Ramos (cell line): ENCODE measurements at regions not wholly inside any gene's neighbourhood (a gene's known extent, or its start where the extent isn't known, plus 50 kb on each side); places are given as distances from the start of the nearest gene placed in this dataset.
"Not testable (repeated sequence)": the region's sequence is repeated elsewhere in the genome, so short reads cannot be mapped to it uniquely, and the experiment has no call there.

Source experiments
- in situ Hi-C: fragments of 300-500 bp; cut with MboI; formaldehyde crosslinking; loops from one replicate; pipeline ENCODE4 v1.14.3; 2022; ENCODE audit warnings: low sequenced_read_pairs; ENCODE audit not compliant: unreplicated experiment

DNA sequence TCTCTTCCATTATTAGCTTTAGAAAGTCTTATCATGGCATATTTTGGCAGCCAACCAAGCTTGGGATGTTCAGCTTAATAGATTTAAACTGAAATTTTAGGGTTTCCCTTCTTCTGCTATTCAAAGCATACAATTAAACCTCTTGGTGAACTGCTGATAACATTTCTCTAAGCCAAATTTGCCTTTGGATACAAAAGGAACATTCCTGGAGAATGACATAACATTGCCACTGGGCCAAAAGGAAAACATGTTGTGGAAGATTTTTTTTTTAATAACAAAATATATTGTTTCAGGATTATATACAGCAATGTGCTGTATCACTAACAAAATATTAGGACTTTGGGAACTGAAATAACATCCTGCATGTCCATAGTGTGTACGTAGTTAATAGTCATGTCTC is 215.1 kb upstream of the TBX18 start:
- in situ Hi-C loops: no loop called here

DNA sequence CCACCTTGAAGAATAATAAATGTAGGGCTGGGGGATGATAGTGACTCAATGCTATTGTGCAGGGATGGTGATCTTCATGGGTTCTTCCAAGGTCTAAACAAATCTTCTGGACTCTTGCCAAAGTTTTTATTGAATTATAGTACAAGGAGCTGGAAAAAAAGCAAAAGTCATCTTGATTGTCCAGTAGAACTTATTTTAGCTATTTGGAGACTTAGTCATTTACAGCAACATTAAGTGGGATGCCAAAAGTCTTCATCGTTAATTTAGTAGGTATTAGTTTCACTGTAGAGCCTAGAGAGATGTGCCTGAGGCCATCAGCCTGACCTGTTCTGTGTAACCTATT is 212.9 kb upstream of the TBX18 start:
- in situ Hi-C loops: no loop called here

DNA sequence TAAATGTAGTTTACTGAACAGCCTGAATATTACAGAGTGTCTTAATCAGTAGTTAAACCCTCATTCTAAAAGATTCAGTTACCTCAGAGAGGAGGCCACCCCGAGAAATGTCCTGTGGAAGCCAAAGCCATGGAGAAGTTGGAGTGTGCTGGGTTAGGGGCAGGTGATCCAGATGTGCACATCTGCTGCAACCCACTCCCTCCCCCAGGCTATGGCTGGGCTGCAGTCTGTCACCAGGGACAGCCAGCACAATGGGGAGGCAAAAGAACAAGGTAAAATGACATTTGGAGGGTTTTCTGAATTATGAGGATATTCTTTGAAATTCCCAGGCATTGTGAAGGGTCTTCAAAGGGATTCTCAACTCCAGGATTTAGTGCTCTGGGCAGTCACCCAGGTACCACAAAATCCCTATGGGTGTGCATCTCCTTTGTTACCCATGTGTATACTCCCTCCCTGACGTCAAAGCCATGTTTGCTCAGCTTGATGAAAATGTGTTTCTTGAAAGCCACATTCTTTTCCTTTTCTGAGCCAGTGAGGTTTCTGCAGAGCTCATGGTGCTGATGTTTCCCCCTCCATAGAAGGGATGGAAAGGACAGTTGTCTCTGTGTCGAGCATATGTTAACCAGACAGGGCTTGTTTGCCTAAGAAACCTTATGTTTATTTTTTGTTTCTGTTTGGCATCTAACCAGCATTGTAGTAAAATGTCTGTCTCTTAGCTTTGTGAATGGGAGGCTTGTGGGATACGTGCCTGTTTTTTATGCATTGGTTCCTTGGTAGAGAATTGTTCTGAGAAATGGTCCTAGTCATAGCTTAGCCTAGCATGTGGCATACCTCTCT is 212.3 kb upstream of the TBX18 start:
- in situ Hi-C loops: no loop called here

DNA sequence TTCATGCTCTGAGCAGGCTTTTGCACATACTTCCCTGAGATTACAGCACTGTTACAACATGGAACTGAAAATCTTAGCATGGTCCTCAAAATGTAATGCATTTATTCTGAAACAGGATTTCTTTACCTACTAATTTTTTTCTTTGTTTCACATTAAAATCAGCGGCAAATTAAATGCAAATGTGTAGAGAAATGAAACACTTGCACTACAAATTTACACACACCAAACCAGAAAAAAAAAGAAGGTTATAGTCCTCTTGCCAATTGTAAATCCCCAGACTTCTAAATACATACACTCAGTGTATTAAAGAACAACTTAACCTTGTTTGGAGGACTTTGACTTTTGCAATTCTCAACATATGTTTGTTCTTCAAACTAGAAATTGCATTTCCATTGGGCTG is 210.9 kb upstream of the TBX18 start:
- in situ Hi-C loops: no loop called here

DNA sequence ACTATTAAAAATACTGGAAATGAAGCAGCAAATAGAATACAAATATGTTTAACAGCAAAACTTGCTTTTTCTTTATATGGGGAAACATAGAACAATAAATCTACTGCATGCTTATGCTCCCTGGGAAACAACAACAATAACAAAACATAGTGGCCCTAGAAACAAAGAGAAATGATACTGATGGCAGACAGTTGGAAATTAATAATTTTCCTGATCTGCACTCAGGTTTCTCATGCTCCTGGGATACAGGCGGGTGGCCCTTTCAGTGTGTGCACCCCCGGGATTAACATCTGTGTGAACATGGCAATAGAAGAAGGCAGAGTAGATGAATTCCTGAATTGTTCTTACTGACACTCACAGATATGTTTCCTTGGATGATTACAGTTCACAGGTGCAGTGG is 209.2 kb upstream of the TBX18 start:
- in situ Hi-C loops: no loop called here

DNA sequence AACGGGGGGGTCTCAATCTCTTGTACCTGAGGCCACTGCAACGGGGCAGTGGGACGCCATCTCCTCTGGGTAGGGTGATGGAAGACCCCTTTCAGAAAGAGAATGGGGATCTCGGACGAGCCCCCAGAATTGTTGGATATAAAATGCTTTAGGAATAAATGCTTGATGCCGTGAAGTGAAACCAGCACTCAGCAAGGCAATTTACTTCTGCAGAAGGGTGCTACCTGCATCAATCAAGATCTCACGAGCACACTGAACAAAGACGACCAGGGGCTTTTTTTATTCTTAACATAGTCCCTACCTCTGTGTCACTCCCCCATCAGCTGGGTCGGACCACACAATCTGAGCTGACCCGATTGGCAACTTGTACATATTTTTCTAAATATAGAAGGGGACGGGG is 203.6 kb upstream of the TBX18 start:
- in situ Hi-C loops: no loop called here

DNA sequence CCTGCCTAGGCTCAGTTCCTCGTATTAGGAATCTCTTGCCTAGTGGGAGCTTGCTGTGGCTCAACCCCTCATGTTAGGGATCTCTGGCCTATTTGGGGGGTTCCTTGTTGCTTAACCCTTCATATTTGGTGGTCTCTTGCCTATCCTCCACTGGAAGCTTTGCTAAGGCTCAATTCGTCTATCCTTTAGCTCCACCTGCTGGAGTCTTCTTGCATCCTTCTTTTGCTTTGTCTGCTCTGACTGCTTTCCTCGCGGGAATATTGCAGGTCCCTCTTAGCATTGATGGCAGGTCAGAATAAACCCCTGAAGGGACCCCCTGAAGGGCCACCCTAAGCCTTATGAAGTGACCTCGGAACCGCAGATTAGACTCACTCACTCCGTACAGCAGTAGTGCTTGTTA is 203.0 kb upstream of the TBX18 start:
- in situ Hi-C loops: no loop called here

DNA sequence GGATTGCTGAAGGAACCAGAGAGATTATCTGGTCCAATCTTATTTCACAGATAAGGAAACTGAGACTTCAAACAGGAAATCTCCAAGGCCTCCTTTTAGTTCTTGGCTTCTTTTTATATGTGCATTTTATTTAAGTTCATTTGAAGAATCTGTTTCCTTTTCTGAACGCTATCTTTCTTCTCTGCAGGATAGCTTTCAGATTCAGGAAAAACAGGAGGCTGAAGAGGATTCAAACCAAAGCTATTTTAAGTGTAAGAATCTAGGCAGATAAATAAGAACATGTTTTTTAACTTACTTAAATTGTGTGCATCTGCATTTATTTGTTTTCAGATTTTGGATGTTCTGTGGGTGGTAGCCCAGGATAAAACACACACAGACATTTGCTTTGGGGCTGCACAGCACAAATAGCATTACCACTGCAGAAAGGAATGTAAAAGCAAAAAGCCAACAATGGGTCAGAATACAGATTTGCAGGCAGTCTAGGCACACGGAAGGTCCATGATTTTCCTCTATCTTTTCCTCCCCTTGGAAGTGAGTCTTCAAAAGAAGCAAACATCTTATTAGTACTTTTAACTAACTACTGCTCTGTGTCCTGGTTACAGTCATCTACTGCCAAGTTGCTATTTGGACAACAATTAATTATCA is 188.8 kb upstream of the TBX18 start:
- in situ Hi-C loops: no loop called here

DNA sequence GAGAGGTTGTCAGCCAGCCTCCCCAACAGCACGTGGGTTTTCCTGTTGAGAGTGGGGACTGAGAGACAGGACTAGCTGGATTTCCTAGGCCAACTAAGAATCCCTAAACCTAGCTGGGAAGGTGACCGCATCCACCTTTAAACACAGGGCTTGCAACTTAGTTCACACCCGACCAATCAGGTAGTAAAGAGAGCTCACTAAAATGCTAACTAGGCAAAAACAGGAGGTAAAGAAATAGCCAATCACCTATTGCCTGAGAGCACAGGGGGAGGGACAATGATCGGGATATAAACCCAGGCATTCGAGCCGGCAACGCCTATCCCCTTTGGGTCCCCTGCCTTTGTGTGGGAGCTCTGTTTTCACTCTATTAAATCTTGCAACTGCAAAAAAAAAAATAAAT is 180.5 kb upstream of the TBX18 start:
- in situ Hi-C loops: not testable (repeated sequence)

DNA sequence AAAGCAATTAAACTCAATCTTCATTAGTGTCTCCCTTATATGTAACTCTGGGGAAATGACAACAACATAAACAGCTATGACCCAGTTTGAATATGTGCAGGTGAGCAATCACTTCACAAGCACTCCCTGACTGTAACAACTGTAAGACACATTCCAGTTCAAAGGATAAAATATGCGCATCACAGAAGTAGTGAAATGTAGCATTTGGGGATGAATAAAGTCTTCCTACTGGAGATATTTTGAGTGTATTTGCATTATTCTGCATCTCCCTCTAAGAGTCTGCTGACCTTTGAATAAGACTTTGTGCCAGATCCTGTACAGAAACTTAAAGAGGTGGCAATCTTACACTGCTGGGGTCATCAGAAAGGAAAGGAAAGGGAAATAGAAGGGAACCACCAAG is 179.5 kb upstream of the TBX18 start:
- in situ Hi-C loops: no loop called here

DNA sequence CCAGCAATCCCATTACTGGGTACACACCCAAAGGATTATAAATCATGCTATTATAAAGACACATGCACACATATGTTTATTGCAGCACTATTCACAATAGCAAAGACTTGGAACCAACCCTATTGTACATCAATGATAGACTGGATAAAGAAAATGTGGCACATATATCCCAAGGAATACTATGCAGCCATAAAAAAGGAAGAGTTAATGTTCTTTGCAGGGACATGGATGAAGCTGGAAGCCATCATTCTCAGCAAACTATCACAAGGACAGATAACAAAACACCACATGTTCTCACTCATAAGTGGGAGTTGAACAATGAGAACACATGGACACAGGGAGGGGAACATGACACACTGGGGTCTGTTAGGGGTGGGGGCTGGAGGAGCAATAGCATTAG is 177.2 kb upstream of the TBX18 start:
- in situ Hi-C loops: not testable (repeated sequence)

DNA sequence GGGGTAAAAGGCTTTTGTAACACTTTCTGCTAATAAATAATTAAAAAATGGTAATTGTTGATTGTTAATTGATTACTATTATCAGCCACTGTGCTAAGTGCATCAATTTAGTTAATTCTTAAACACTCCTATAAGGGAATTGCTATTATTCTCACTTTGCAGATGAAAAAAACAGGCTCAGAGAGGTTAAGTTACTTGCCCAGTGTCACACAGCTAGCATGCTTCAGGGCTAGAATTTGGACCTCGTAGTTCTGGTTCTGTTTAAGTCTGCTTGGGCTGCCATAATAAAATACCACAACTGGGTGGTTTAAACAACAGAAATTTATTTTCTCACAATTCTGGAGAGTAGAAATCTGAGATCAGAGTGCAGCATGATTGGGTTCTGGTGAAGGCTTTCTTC is 164.8 kb upstream of the TBX18 start:
- in situ Hi-C loops: no loop called here

DNA sequence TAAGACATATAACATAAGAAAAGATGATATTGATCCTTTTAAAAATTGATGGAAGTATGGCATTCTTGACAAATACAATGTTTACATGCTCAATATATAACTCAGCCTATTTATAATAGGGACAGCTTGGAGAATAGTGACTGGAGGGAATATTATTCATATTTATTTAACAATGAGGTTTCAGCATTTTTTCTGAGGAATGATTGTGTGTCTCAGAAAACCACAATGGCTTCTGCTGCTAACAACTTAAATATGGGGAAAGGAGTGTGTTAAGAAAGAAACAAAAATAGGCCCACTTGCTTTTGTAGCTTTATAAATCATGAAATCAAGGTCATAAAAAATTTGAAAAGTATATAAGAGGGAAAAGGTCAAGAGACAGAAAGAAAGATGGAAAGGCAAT is 163.2 kb upstream of the TBX18 start:
- in situ Hi-C loops: no loop called here

DNA sequence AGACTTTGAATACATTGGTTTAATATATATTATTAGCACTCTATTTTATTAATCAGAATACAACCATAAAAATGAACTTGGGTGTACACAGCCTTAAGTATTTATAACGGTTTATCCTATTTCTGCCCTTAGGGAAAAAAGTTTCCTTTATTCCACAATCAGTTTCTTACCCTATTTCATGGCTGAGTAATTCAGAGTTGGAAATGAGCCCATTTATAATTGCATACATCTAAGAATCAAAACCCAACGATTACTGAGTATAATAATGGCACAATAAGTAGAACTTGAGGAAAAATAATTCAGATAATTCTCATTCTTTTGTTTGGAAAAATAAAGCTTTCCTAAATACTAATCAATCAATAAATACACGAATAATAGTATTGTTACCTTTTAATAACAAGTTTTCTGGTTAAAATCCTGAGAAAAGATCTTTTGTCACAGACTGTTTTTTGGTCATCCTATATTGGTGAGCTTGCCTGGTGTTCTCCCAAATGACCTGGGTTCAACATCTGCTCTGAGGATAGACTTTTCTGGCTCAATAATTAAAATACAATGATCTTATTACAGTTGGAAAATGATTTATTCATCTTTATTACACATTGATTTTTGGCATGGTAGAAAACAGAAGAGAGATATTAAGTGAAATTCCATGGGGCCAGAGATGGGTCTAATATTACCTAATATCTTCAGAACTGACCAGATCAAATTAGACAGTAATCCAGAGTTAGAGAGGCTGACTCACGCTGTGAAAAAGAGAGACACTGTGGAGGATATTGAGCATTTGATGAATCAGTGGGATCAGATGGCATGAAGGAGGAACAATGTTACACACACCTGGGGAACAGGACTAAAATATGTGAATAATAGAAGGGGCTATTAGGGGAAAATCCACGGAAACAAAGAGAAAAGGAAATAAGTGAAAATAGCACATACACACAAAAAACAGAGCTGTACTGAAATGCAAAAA is 162.1 kb upstream of the TBX18 start:
- in situ Hi-C loops: no loop called here

DNA sequence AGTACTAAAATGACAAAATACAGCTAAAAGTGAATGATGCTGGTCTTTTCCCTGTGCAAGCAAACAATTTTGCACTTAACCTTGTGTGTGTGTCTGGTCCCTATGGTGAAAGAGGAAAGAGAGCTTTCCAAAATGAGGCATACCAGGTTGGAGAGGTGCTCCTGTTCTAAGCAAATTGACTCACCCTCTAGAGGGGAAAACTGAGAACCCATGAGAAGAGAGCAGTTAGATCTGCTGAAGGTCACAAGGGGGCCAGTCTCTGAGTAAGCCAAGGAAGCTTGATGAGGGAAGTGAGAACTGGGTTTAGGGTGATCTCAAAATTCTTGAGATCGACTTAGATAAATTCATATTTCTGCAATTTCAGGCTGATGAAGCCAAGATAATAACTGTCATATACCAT is 157.5 kb upstream of the TBX18 start:
- in situ Hi-C loops: no loop called here

DNA sequence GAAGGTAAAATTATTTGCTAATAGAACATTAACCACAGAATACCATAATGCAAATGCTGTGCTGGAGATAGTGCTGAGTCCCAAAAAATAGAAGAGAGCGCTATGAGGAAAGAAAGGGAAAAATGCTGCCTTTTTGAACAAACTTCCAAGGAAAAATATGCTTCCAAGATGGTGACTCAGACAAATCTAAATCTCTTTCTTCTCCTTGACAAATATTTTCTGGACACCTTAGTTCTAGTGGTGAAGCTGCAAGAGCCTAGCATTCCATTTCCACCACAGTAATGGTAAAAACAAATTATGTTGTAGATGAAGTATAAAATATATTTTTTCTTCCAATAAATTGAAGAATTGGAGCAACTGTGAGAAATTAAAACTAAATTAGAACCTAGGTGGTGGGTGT is 155.6 kb upstream of the TBX18 start:
- in situ Hi-C loops: no loop called here

DNA sequence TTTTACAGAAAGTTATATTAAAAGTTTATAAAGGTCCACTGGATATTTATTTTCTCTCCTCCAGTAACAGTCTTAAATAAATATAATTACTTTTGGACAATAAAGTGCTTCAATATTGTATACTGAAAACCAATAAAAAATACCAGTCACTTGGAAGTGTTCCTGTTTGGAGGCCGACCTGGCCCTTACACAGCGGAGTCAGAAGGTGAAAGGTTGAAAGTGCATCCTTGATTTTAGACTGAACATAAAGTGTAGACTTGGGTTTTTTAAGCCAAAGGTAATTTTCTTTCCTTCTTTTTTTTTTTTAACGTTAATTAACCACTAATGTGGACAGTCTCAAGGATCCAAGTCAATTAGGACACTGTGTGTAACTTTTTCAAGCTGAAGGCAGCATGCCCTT is 152.3 kb upstream of the TBX18 start:
- in situ Hi-C loops: no loop called here

DNA sequence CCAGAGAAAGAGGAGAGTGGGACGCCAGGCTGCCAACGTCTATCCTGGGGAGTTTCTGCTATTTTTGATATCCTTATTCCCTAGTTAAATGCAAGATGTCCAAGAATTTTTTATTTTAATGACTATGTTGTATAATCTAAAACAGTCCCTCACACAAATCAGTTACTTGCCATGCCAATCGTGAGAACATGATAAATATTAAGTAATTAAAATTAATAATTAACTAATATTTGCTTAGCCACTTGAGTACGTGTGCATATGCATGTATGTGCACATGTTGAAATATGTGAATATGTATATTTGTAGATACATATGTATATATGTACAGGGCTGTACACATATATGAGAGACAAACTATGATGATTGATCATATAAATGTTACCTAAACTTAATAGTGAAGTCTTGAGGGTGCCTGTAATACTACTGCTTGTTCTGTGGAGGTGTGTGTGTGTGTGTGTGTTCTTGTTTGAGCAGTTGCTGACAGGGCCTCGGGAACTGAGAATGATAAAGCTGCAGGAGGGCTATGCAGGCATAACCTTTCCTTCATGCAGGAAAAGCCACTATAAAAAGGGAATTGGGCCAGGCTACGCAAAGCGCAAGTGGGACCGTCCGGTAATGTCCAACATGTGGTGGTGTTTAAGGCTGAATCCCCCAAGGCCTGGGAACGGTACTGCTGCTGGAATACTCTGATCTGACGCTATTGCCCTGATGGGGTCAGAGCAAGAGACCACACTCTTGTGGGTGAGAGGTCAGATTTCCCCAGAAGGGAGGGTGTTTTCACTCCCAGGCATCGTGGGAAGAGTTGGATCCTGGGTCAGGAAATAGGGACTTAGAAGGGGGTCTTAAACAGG is 148.3 kb upstream of the TBX18 start:
- in situ Hi-C loops: no loop called here

DNA sequence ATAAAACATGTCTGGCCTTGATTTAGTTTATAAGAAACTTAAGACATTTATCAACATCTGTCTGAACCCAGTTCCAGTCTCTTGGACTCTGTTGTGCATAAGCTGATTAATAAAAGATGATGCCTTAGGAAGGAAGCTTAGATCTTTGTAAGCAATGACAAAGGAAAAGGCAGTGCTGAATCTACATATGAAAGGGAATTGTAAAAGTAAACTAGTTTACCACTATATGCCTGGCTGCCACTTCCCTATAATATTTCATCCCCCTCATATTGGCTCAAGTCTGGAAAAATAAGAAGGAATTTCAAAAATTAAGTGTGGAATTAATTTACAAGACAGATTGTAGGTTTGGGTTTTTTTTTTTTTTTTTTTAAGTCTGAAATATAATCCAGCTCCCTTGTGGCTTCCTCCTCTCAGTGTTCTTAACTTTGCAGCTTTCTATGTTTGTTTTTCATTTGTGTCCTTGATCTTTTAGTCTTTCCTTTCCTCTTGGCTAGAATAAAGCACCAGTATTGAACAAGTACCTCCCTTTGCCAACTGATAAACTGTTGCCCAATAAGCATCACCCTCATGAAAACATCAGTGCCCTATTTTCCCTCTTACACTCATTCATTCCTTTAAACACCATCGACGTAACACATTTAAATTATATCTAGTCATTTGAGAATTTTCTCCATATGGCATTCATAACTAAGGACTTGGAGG is 146.7 kb upstream of the TBX18 start:
- in situ Hi-C loops: no loop called here
